GM12872 (cell line): ENCODE measurements at regions not wholly inside any gene's neighbourhood (a gene's known extent, or its start where the extent isn't known, plus 50 kb on each side); places are given as distances from the start of the nearest gene placed in this dataset.

ENCODE experiments used
- CTCF ChIP-seq: IDR thresholded peaks from 3 replicates; pipeline ENCODE4 v1.5.1; 2011; ENCODE audit warnings: low read depth, mild to moderate bottlenecking, low read length, moderate library complexity; ENCODE audit not compliant: insufficient read depth

- no peak for TF ChIP-seq CTCF
Measured at GRCh38 chr5:54646356-54647101, 129.0 kb downstream of the SNX18 start.

- TF ChIP-seq CTCF, result no peak
Measured at GRCh38 chr5:54645882-54646355, 128.4 kb downstream of the SNX18 start.

GRCh38 chr5:54644226-54644625 is 126.7 kb downstream of the SNX18 start:
- TF ChIP-seq CTCF, result no peak

- TF ChIP-seq CTCF, result no peak
Measured at GRCh38 chr5:54643685-54644106, 126.1 kb downstream of the SNX18 start.

GRCh38 chr5:54639621-54640020 is 122.1 kb downstream of the SNX18 start:
- TF ChIP-seq CTCF, result no peak

GRCh38 chr5:54638106-54638505 is 120.5 kb downstream of the SNX18 start:
- TF ChIP-seq CTCF, result no peak

GRCh38 chr5:54637654-54638053 is 120.1 kb downstream of the SNX18 start:
- TF ChIP-seq CTCF, result no peak
